Ammon's horn (tissue), 1 donor: ENCODE measurements at regions not wholly inside any gene's neighbourhood (a gene's known extent, or its start where the extent isn't known, plus 50 kb on each side); places are given as distances from the start of the nearest gene placed in this dataset.

Experiments
- DNase-seq: peaks from one replicate; pipeline ENCODE4 v3.0.0-alpha.2; 2016; ENCODE audit warnings: low spot score

DNA sequence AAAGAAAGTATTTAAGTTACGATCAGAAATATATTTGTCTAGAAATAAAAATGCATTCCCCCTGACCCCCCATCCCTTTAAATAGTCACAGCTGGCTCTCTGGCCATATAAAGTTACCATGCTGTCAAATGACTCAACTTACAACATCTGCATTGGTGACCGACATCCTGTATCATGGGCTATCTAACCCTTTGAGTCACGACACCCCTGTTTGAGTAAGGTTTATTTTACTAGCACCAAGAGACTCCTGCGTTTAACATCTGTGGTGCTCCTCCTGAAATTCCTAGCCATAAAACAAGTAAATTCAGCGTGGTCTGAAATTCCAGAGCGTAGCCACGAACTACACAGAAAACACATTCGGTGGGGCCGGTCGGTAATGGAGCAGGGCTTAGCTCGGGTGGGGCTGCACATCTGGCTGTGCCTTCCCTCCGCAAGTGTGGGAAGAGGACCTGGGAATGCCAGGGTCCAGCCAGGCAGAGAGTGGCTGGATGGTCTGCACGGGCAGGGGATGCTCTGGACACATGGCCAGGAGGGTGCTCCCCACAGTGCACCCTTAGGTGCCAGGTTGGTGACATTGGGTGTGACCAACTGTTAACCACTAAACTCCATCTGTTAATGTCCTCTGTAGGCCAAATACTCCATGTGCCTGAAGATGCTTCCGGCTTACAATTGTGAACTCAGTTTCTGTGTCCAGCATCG is 53.0 kb upstream of the CLDN14 start:
- no peak for DNase-seq

DNA sequence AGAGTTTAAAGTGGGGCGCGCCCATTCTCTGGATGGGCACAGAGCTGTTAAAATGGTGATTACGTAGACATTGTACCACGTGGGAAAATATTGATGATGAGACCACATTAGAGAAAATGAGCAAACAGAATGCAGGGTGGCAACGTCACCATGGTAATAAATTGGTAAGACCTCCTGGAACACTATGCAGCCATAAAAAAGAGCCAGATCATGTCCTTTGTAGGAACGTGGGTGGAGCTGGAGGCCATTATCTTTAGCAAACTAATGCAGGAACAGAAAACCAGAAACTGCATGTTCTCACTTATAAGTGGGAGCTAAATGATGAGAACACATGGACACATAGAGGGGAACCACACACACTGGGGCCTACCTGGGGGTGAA is 53.5 kb upstream of the CLDN14 start:
- no peak for DNase-seq

DNA sequence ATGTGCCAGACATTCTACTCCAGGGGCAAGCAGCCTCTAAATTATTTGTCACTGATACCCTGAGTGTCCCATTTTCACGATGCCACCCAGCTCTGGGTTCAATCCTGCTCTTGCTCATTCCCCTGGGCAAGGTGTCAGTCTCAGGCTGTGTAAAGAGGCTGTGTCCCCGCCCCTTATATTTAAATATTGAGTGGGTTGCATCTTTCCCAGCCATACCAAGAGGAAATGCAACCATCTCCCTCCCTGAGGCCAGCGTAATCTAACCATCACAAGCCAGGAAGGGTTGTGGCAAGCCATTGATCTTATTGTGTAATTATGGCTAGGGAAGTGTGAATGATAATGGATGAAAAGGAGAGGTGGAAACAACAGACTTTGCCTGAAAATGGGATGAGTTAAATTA is 54.7 kb upstream of the CLDN14 start:
- DNase-seq = no peak

DNA sequence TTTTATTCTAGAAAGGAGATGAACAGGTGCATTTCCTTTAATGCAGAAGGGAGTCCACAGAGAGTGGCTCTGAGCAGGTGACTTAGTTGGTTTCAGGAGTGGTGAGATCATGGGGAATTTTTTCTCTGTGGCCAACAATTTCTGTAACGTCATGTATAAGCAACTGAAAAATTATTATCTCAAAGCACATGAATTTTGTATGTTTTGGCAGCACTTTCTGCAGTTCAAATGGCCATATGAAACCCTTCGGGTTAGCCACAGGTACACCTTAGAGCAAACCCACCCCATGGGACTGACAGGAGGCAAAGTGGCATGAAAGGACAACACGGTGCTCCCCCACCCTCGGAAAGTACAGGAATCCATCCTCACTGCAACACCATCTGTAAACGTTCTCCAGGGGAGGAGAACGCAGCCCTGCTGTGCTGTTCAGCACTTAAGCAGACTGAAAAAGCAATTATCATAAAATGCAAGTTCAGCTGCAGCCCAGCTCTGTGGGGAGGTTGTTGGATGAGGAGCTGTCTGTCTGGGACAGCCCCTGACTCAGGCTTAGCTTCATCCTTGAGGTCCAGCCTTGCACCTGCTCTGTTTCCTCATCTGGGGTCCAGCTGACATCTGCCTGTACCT is 55.8 kb upstream of the CLDN14 start:
- no peak for DNase-seq

DNA sequence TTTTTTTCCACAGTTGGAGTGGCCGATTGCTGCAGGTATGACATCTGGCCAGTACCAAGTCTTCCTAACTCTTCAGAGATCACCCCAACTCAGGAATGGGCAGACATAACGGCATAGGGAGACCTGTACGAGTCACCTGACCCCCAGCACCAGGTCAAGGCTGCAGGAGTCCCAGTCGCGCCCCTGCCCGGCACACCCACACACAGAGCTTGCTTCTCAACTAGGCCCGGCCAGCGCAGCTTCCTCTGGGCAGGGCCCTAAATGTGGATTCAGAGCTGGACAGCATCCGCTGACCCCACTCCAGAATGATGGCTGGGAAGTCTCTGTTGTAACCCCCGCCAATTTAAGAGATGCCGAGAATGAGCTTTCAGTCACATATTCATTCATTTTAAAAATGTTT is 58.8 kb upstream of the CLDN14 start:
- DNase-seq = no peak

DNA sequence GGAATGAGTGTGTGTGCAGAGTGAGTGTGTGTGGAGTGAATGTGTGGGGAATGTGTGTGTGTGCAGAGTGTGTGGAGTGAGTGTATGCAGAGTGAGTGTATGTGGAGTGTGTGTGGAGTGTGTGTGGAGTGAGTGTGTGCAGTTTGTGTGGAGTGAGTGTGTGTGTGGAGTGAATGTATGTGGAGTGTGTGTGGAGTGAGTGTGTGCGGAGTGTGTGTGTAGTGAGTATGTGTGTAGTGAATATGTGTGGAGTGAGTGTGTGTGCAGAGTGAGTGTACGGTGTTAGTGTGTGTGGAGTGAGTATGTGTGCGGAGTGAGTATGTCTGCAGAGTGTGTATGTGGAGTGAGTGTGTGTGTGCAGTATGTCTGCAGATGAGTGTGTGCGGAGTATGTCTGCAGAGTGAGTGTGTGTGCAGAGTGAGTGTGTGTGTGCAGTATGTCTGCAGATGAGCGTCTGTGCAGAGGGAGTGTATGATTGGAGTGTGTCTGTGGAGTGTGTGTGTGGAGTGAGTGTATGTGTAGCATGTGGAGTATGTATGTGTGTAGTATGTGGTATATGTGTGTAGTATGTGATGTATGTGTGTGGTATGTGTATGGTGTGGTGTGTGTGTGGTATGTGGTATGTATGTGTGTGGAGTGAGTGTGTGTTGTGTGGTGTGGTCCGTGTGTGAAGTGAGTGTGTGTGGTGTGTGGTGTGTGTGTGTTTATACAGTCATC is 59.7 kb upstream of the CLDN14 start:
- no peak for DNase-seq

DNA sequence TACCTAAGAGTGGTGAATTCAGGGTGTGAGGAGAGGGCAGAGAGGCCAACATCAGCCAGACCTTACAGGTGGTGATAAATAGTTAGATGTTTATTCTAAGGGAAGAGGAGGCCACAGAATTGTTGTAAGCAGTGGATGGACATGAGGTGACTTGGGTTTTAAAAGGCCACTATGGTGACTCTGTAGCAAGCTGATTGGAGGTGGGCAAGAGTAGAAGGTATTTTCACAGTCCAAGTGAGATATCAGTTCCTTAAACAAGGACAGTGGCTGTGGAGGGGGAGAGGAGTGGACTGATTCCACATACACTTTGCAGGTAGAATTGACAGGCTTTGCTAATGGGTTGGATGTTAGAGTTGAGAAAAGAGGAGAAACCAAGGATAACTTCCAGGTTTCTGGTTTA is 60.8 kb upstream of the CLDN14 start:
- no peak for DNase-seq

DNA sequence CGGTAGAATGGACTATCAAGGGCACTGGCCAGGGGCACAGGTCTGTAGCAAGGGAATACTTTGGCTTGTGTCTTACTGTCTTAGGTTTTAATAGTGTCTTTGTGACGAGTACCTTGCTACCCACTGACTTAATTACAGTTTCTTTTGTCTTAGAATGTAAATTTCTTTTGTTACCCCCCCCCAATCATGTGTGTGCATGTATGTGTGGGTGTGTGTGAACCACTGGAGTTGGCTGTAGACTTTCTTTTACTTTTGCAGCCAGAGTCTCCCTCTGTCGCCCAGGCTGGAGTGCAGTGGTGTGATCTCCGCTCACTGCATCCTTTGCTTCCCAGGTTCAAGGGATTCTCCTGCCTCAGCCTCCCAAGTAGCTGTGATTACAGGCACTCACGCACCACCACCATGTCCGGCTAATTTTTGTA is 61.8 kb upstream of the CLDN14 start:
- no peak for DNase-seq

DNA sequence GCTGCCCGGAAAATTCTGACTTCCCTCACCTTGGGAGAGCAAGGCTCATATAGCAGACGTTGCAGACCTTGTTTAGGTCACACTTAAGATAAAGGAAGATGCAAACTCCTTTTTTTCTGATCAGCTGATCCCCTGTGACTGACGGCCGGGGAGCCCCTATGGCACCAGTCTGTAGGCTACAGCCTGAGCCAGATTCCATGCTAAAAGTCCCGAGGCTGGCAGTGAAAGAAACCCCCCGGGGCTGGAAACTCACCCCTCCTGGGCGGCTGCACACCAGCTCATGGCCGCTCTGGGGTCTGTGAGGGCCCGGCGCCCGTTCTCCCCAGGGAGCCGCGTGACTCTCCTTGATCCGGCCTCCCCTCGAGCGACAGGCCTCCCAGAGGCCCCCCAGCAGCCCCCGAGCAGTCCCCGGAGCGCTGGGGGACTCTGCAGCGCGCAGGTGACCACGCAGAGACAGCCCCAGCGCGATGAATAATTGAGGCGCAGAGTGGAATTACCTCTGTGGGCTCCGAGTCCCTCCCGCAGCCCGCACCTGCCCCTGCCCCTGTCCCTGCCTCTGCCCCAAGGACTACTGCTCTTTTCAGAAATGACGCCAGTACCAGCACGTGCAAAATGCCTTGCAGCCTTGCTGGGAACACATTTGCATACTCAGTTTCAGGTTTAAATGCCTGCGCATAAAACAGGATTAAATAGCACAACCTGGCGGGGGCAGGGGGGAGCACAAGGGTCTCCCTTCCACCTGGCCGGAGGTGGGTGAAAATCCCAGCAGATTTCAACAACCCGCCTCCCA is 62.6 kb upstream of the CLDN14 start:
- DNase-seq = no peak

DNA sequence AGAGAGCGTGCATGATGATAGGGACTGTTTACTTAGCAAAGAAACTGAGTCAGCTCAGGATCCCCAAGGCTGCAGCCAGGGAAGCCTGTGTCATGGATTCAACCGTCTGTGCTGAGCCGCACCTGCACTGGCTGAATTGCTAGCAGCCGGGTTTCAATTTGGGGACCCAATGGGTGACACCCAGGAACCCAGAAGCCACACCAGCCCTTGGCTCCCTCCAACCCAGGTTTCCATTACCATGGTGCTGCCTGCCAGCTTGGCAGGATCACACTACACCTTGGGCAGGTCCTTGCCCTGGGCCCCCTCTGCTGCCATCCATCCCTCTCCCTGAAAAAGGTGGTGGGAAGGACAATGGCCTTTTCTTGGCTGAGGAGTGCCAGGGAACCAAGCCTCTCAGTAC is 64.0 kb upstream of the CLDN14 start:
- DNase-seq = no peak

DNA sequence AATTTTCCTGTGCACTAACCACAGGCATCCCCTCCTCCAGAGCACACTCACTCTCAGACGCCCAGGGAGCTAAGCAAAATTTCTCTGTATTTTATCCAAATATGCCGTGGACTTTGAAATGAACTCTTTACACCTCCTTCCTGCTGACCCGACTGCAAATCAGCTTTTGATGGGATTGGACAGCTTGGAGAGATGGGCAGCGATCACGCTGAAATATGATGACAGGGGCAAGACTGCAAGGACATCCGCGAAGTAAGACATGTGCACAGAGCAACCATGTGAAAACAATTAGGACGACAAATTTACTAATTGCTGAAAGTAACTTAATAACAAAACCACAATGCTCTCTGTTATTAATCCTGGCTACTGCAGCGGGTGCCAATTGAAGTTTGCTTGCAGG is 64.6 kb upstream of the CLDN14 start:
- no peak for DNase-seq

DNA sequence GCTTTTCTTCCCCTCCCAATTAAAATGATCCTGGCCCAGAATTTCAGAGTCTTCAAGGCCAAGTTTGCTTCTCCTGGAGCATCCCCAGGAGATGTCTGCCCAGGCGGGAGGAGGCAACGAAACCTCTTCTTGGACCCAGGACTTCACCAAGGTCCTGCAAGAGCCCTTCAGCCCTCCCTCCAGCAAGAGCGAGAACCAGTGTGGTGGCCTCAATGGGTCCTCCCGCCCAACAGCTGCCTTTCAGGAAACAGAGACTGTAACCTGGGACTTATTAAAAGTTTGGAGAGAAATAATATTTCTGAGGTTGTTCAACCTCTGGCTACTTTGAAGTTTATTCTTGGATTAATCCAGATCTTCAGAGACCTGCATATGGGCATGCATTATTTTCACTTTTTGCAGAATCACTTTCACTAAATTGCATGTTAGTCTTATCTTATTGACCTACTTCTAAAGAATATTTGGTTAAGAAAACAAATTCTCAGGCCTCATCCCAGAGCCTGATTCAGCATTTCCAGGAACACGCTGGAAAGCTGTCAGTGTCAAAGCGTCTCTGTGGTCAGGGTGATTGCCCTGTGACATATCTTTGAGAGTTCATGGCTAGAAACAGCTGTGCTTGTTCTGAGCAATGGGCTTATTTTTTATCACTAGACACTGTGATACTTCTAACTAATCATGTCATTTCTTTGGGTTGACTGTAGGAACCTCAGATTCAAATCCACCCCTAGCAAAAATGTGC is 66.0 kb upstream of the CLDN14 start:
- DNase-seq = no peak

DNA sequence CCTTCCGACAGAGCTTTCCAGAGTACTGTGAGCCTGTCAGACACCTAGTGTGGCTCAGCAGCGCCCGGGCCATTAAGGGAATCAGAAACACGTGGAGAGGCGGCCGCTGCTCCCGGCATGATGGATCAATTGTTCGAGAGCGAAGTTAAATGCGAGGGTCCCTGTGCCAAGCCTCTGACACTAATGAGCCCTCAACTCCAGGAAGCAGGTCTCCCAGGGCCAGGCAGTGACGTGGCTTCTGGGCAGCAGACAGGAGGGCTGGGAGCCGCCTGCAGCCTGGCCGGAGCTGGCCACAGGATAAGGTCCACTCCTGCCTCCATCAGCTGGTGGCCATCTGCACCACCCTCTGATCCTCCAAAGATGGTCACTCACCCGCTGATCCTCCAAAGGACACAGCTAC is 67.5 kb upstream of the CLDN14 start:
- DNase-seq = peak; percentile 24

DNA sequence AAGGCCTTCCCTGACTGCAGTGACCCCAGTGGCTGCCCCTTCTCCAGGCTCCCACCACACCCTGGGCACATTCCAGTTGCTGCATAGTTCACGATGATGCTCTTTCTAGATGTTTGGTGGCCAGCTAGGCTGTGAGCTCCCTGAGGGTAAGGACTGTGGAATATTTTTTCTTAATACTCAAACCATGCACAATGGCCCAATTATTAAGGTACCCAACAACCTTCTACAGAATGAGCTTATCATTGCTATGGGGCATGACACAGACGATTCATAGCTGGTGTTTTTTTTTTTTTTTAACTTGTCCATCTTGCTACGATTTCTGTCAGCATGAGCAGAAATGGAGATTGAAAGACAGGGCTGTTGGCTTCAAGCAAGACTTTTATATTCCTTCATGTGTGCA is 68.9 kb upstream of the CLDN14 start:
- DNase-seq = no peak

DNA sequence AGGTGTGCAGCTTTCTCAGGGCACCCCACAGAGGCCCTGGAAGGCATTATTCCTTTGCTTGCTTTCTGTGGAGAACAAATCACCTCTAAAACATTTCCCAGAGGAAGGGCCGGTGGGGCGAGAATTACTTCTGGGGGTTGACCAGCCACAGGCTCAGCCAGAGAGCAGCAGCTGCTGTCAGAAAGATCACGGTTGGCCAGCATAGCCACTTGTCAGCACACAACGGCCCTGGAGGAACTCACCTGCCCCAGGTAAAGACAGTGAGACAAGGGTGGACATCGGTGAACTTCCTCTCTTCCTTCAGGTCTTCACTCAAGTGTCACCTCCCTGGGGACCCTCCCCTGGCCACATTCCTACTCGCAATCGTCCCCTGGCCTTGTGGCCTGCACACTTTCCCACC is 69.5 kb upstream of the CLDN14 start:
- no peak for DNase-seq

DNA sequence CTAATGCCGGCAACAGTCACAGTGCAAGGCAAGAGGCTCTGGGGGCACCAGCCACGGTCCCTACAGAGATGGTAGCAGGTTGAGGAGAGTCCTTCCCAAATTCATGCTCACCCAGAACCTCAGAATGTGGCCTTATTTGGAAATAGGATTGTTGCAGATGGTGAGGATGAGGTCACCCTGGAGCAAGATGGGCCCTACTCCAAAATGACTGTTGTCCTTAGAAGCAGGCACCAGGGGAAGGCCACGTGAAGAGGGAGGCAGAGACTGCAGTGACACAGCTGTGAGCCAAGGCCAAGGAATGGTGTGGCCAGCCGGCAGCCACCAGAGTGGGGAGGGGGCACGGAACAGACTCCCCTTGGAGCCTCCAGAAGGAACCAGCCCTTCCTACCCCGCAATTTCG is 70.8 kb upstream of the CLDN14 start:
- DNase-seq = no peak

DNA sequence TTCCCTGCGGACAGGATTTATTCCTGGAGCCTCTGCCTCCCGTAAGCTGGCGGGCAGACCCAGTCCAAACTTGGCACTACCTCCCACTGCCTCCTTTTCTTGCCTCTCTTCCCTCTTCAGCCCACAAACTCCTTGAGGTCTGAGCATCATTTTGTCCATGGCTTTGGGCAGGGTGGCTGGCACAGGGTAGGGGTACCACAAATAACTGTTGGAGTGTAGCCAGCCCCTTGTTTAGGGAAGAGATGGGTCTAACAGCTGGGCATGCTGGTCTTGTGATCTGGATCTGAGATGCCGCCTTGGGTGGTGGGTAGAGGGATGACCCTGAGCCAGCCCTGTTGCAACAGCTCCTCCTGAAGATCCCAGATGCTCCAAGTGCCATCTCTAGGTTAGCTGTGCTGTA is 71.4 kb upstream of the CLDN14 start:
- no peak for DNase-seq

DNA sequence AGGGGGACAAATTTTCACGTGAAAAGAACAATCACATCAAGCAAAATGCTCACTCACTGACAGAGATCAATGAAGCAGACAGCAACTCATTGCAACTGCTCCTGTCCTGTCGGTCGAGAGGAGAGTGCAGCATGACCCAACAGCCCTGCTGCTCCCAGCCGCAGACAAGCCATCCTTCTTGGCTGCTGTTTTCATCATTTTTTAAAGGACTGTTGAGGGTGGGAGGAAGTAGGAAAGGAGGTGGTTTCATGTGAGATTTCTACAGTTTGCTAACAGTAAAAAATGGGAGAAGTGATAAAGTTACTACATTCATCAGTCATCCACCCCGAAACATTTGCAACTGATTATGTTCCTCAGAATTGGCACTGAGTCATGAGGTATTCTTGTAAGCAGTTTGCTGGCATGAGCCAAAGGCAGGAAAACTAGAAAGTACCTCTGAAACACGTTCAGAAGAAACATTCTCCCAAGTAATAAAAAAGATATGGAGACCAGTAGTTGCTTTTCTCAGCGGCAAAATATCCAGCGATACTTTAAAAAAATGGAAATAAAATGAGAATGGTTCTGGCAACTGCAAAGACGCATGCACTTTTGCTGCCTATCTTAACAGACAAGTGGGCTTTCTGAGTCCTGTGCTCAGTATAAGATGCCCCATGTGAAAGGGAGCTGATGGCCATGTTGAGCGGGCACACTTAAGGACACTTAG is 72.0 kb upstream of the CLDN14 start:
- no peak for DNase-seq

DNA sequence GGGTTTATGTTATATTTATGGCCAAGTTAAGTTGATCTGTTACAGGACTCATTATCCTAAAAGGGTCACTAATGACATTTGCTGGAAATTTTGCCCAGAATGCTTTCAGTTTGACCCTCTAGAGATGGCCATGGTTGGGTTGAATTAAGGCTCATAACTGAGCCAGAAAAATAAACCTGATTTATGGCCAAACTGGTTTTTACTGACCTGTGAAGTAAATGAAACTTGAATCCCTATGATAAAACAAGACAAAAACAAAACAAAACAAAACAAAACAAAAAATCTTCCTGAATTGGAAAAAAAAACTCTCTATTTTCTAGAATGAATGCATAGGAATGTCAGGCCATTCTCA is 72.5 kb upstream of the CLDN14 start:
- no peak for DNase-seq

DNA sequence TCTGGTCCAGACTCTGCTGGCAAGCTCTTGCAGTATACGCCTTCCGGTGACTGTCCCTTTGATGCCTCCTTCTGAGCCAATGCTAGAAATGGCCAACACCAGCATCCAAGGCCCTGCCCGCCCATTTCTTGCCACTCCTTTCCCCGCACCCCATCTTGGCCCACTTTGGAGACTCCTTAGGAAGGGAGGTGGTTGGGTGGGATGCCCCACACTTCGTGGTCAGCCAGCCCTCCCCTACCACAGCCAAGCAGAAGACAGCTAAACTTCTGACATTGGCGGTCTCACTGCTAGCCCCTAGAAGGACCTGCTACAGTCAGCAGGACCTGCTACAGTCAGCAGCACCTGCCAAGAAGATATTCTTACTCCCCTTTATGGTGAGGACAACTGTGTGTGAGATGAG is 73.5 kb upstream of the CLDN14 start:
- no peak for DNase-seq

DNA sequence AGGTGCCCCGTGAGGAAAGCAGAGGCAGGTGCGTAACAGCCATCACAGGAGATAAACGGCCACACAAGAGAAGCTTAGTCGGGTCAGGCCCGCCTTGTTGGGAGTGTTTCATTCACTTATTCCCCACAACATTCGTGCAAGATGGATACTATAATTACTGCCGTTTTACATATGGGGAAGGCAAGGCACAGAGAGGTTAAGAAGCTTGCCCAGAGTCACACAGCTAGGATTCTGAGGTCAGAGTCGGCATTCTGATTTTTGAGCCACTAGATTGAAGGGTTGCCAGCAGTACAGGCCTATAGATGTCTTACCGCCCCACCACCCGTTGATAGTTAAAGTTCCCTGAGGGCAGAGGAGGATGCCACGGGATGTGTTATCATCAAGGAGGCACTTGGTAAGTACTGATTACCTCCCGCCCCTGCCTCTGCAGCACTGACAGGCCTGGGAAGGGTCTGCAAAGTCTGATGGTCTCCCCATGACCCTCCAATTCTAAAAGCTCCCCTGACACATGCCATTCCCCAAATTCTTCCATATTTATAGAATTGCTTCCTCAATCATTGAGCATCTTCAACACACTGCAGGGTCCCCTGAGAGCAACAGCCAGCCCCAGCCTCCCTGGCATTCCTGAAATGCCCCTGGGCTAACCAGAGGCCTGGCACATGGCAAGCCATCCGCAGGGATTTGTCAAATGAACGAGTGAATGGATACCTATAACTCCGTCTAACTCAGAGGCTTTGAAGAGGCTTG is 74.7 kb upstream of the CLDN14 start:
- no peak for DNase-seq
